Right lobe of liver (tissue), 6 donors: ENCODE measurements at regions not wholly inside any gene's neighbourhood (a gene's known extent, or its start where the extent isn't known, plus 50 kb on each side); places are given as distances from the start of the nearest gene placed in this dataset.
A peak's percentile ranks its signal among the peaks of the same experiment; 100 is the strongest.

Source experiments
- ATAC-seq, 4 donors: fragments of 200-7000 bp; cut with Tn5 transposase; one replicate each; pipeline ENCODE4 v1.9.1; 2020; ENCODE audit warnings: mild to moderate bottlenecking in 4 of 4, moderate library complexity in 4 of 4
- DNase-seq, 3 donors: peaks; one replicate each; pipeline ENCODE4 v3.0.0-alpha.2; 2020
- H3K27ac ChIP-seq, 3 donors: fragments of 200-600 bp; one replicate each; pipeline ENCODE4 v1.8.0; 2022
- H3K27me3 ChIP-seq, 2 donors: fragments of 200-600 bp; one replicate each; pipeline ENCODE4 v1.8.0; 2022
- H3K36me3 ChIP-seq, 4 donors: fragments of 200-600 bp; sonication (generic) in 1 of 4; one replicate each; pipeline versions ENCODE4 v1.5.1 to v1.8.0; 2017 to 2022; ENCODE audit warnings: control low read depth in 1 of 4
- H3K4me1 ChIP-seq, 4 donors: fragments of 200-600 bp; sonication (generic) in 1 of 4; one replicate each; pipeline versions ENCODE4 v1.5.1 to v1.8.0; 2017 to 2022; ENCODE audit warnings: control low read depth in 1 of 4
- H3K4me3 ChIP-seq, 3 donors: fragments of 200-600 bp; one replicate each; pipeline ENCODE4 v1.8.0; 2022
- H3K9me3 ChIP-seq, 4 donors: fragments of 200-600 bp; sonication (generic) in 1 of 4; one replicate each; pipeline versions ENCODE4 v1.5.1 to v1.8.0; 2017 to 2022; ENCODE audit warnings: control low read depth in 1 of 4
- CTCF ChIP-seq, 4 donors: fragments of 200-600 bp in 3 of 4; fragments of 450-650 bp in 1 of 4; IDR thresholded peaks; one replicate each; pipeline versions ENCODE4 v1.5.1 to v1.8.0; 2016 to 2022; ENCODE audit warnings: antibody characterized with exemption in 4 of 4, mild to moderate bottlenecking in 2 of 4
- POLR2A ChIP-seq: fragments of 450-650 bp; IDR thresholded peaks from one replicate; pipeline ENCODE4 v1.6.1; 2017; ENCODE audit warnings: antibody characterized with exemption, mild to moderate bottlenecking
- WGBS: methylation state at CpG from one replicate; pipeline ENCODE4 v1.1.6; 2018; ENCODE audit warnings: low coverage, low lambda C conversion rate; ENCODE audit not compliant: insufficient coverage; ENCODE audit errors: missing lambda C conversion rate; 5-methylcytosine and 5-hydroxymethylcytosine counted together
- intact Hi-C, 2 donors: fragments of 100-400 bp; cut with DNase I; formaldehyde crosslinking; loops; one replicate each; pipeline versions ENCODE4 v1.11.2 to v1.14.1; 2022
- donor health status: DM: no; HTN: yes; CAD: no.
- donor health status: DM: no; HTN: no; CAD: no.
- donor health status: DM: no; HTN: no; CAD: no.
- donor health status: DM: no; HTN: yes; CAD: no.
- donor health status: DM: no; HTN: yes; CAD: no.

GRCh38 chr3:132187746-132188145, 129.5 kb upstream of the ACP3 start:
- Histone ChIP-seq H3K27ac (no peak overlapping the region), H3K9me3 (no peaks in the 10 kb centered on the region), H3K36me3 (no peaks in the 10 kb centered on the region), H3K4me3 (no peak overlapping the region), H3K4me1 (no peaks in the 10 kb centered on the region), H3K27me3 (no peaks in the 10 kb centered on the region)
- 46% methylated on average over 2 of the region's 2 CpGs for WGBS
- no peak for ATAC-seq
- DNase-seq: no peak
- intact Hi-C loops: loop anchor here in 1 of 2 donors (10.0 kb wide), 1 partner anchor 153 kb away; the partner anchor contains the start of gene CPNE4
- TF ChIP-seq POLR2A: no peak
- no peak for TF ChIP-seq CTCF (IDR thresholded peaks at IDR 0.05)

GRCh38 chr3:132189601-132190000, 127.6 kb upstream of the ACP3 start:
- Histone ChIP-seq H3K27ac (no peak overlapping the region), H3K4me3 (no peak overlapping the region), H3K27me3 (no peaks in the 10 kb centered on the region), H3K9me3 (no peaks in the 10 kb centered on the region), H3K36me3 (no peaks in the 10 kb centered on the region), H3K4me1 (no peaks in the 10 kb centered on the region)
- TF ChIP-seq CTCF (IDR thresholded peaks at IDR 0.05) (no peak), POLR2A (no peak)
- DNase-seq (no peak), ATAC-seq (no peak)
- WGBS: 26% methylated on average over 3 of the region's 3 CpGs
- intact Hi-C loops: loop anchor here in 1 of 2 donors (10.0 kb wide), 1 partner anchor 155 kb away; the partner anchor contains the start of gene CPNE4

- Histone ChIP-seq H3K27me3 (no peaks in the 10 kb centered on the region), H3K4me1 (no peaks in the 10 kb centered on the region), H3K4me3 (no peak overlapping the region), H3K9me3 (no peaks in the 10 kb centered on the region), H3K36me3 (no peaks in the 10 kb centered on the region), H3K27ac (no peak overlapping the region)
- no peak for ATAC-seq
- no peak for DNase-seq
- intact Hi-C loops: no loop called here
- no peak for TF ChIP-seq POLR2A
- TF ChIP-seq CTCF (IDR thresholded peaks at IDR 0.05): no peak
- WGBS: 78% methylated on average over 1 of the region's 1 CpG
Measured at GRCh38 chr3:132196113-132196512, 121.1 kb upstream of the ACP3 start.

GRCh38 chr3:132198516-132198915, 118.7 kb upstream of the ACP3 start:
- Histone ChIP-seq H3K36me3 (no peaks in the 10 kb centered on the region), H3K4me3 (no peak overlapping the region), H3K9me3 (no peaks in the 10 kb centered on the region), H3K27ac (no peak overlapping the region), H3K27me3 (no peaks in the 10 kb centered on the region), H3K4me1 (no peaks in the 10 kb centered on the region)
- TF ChIP-seq POLR2A (no peak), CTCF (IDR thresholded peaks at IDR 0.05) (no peak)
- ATAC-seq (no peak), DNase-seq (no peak)
- intact Hi-C loops: no loop called here

GRCh38 chr3:132199451-132199850, 117.8 kb upstream of the ACP3 start:
- ATAC-seq: peak in 1 of 4 donors; percentile 14
- 40% methylated on average over 1 of the region's 1 CpG for WGBS

More at GRCh38 chr3:132199451-132199850, 117.8 kb upstream of the ACP3 start:
- no peaks in the 10 kb centered on the region for H3K4me1 ChIP-seq
- H3K4me3 ChIP-seq: no peak overlapping the region
- TF ChIP-seq POLR2A (no peak), CTCF (IDR thresholded peaks at IDR 0.05) (no peak)
- no peak for DNase-seq
- H3K27ac ChIP-seq: no peak overlapping the region
- no peaks in the 10 kb centered on the region for H3K36me3 ChIP-seq
- H3K27me3 ChIP-seq: no peaks in the 10 kb centered on the region
- intact Hi-C loops: no loop called here
- H3K9me3 ChIP-seq: no peaks in the 10 kb centered on the region
